WERI-Rb-1 (cell line): ENCODE measurements at regions not wholly inside any gene's neighbourhood (a gene's known extent, or its start where the extent isn't known, plus 50 kb on each side); places are given as distances from the start of the nearest gene placed in this dataset.
A peak's percentile ranks its signal among the peaks of the same experiment; 100 is the strongest.

Experiments used
- DNase-seq: peaks from one replicate; pipeline ENCODE4 v3.0.0-alpha.2; 2020
- H3K27ac ChIP-seq: fragments of 250-450 bp; sonication (Bioruptor Pico); 2 replicates; pipeline ENCODE4 v1.5.1; 2020; ENCODE audit warnings: mild to moderate bottlenecking, moderate library complexity
- H3K27me3 ChIP-seq: fragments of 250-450 bp; sonication (Bioruptor Pico); 2 replicates; pipeline ENCODE4 v1.5.1; 2021; ENCODE audit warnings: mild to moderate bottlenecking, low read depth, moderate library complexity; ENCODE audit not compliant: insufficient read depth, severe bottlenecking
- H3K36me3 ChIP-seq: fragments of 250-450 bp; sonication (Bioruptor Pico); 2 replicates; pipeline ENCODE4 v1.5.1; 2020; ENCODE audit warnings: mild to moderate bottlenecking, moderate library complexity
- H3K4me3 ChIP-seq: 2 replicates; pipeline ENCODE4 v1.5.1; 2011; ENCODE audit warnings: low read depth, mild to moderate bottlenecking, control low read depth, low read length
- H3K9me3 ChIP-seq: fragments of 250-450 bp; sonication (Bioruptor Pico); 2 replicates; pipeline ENCODE4 v1.5.1; 2021; ENCODE audit warnings: mild to moderate bottlenecking, moderate library complexity; ENCODE audit not compliant: severe bottlenecking
- TF ChIP-seq, protein P1 (sequence below): IDR thresholded peaks from 2 replicates; pipeline ENCODE4 v1.5.1; 2011; ENCODE audit warnings: low read depth, mild to moderate bottlenecking, control low read depth, inconsistent platforms, low read length

DNA sequence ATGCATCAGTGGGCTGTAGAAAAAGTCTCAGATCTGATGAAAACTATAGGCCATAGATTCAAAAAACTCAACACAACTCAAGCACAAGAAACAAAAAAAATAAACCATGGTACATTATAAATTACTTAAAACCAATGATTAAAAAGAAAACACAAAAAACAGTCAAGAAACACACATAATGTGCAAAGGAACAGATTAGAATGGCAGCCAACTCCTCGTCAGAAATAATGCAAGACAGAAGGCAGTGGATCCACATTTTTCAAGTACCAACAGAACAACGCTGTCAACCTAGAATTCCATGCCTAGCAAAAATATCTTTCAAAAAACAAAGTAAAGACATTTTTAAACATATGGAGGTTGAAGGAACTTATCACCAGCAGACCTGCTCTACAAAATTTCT lies 69.7 kb downstream of the PSMB1 start:
- Histone ChIP-seq H3K27ac (no peak overlapping the region), H3K4me3 (no peak overlapping the region), H3K9me3 (peaks cover 7% of the 10 kb centered on the region), H3K36me3 (no peaks in the 10 kb centered on the region), H3K27me3 (no peaks in the 10 kb centered on the region)
- no peak for DNase-seq
- TF ChIP-seq, protein P1, sequence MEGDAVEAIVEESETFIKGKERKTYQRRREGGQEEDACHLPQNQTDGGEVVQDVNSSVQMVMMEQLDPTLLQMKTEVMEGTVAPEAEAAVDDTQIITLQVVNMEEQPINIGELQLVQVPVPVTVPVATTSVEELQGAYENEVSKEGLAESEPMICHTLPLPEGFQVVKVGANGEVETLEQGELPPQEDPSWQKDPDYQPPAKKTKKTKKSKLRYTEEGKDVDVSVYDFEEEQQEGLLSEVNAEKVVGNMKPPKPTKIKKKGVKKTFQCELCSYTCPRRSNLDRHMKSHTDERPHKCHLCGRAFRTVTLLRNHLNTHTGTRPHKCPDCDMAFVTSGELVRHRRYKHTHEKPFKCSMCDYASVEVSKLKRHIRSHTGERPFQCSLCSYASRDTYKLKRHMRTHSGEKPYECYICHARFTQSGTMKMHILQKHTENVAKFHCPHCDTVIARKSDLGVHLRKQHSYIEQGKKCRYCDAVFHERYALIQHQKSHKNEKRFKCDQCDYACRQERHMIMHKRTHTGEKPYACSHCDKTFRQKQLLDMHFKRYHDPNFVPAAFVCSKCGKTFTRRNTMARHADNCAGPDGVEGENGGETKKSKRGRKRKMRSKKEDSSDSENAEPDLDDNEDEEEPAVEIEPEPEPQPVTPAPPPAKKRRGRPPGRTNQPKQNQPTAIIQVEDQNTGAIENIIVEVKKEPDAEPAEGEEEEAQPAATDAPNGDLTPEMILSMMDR: no peak

DNA sequence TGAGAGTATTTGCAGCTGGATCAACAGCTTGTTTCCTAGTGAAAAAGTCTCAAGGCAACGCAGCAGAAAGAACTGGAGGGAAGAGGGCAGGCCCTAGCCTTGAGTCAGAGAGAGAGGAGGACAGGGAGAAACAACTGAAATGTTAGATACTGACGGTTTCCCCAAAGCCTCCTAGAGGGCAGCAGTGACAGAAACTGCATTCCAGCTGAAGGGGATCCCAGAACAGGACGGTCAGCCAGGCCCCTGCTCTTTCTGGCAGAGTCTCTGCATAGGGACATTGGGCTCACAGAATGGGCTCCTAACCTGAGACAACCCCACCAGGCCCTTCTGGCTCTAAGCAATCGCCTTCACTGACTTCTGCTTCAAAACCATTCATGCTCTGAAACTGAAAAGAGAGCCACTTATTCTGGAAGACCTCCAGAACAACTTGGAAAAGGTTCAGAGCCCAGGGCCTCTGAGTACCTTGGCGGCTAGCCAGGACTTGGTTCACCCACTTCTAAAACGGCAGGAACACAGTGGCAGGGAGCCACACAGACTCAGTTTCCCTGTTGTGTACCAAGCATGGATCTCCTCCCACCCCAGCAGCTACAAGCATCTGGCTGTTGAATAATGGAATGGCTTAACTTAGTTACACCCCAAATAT lies 72.9 kb downstream of the PSMB1 start:
- no peaks in the 10 kb centered on the region for H3K27me3 ChIP-seq
- no peak for DNase-seq
- H3K27ac ChIP-seq: no peak overlapping the region
- no peaks in the 10 kb centered on the region for H3K36me3 ChIP-seq
- TF ChIP-seq, protein P1: peak; percentile 25; the same call in 1 of the 2 replicates
- H3K9me3 ChIP-seq: peaks cover 7% of the 10 kb centered on the region
- no peak overlapping the region for H3K4me3 ChIP-seq

DNA sequence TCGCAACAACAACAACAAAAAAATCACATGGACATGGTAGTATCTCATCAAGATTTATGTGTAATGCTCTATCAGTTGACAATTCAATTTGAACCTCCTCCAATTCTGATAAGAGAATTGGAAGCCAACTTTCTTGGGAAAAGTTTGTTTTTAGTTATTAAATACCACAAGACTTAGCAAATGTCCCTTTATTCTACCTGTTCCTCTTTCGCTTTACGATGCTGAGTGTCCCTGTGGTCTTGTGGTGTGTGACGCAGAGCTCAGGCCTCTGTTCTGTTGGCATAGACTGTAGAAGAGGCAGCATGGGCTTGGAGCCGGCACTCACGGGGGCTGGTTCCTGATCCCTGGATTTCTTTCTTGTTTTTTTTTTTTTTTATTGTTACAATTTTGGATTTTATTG lies 76.7 kb downstream of the PSMB1 start:
- H3K27ac ChIP-seq: no peak overlapping the region
- no peaks in the 10 kb centered on the region for H3K27me3 ChIP-seq
- DNase-seq: no peak
- TF ChIP-seq, protein P1: no peak
- H3K9me3 ChIP-seq: no peaks in the 10 kb centered on the region
- no peaks in the 10 kb centered on the region for H3K36me3 ChIP-seq
- H3K4me3 ChIP-seq: no peak overlapping the region

DNA sequence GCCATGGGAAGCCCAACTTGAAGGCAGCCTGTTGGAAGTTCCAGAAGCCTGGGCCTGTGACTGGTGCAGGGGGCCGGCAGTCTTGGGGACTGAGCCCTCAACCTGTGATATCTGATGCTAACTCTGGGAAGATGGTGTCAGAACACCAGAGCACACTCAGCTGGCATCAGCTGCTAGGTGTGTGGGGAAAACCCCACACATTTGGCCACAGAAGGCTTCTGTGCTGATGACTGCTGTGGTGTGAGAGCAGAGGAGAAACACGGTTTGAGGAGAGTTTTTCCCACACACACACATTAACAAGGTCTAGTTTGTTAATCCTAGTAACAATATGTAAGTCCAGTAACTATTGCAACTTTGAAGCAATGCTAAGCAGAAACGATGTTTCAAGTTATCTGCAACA lies 78.0 kb downstream of the PSMB1 start:
- Histone ChIP-seq H3K4me3 (no peak overlapping the region), H3K27me3 (no peaks in the 10 kb centered on the region)

DNA sequence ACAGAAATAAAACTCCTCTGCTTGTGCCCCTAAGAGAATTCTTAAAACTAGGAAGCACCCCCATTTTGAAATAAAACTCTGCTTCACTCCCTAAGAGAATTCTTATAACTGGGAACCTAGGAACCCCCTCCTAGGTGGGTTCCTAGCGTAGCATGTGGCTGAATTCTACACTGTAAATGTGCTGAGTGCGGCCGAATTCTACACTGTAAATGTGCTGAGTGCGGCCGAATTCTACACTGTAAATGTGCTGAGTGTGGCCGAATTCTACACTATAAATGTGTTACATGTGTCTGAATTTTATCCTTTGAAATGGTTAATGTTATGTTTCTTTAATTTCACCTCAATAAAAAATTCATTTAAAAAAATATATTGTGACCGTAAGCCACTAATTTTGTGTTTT lies 79.3 kb downstream of the PSMB1 start:
- Histone ChIP-seq H3K4me3 (no peak overlapping the region), H3K27ac (no peak overlapping the region), H3K9me3 (no peaks in the 10 kb centered on the region), H3K36me3 (no peaks in the 10 kb centered on the region), H3K27me3 (no peaks in the 10 kb centered on the region)
- TF ChIP-seq, protein P1: no peak
- no peak for DNase-seq

More for the DNA sequence above, 78.0 kb downstream of the PSMB1 start:
- TF ChIP-seq, protein P1: no peak
- Histone ChIP-seq H3K36me3 (no peaks in the 10 kb centered on the region), H3K9me3 (no peaks in the 10 kb centered on the region), H3K27ac (no peak overlapping the region)
- no peak for DNase-seq

DNA sequence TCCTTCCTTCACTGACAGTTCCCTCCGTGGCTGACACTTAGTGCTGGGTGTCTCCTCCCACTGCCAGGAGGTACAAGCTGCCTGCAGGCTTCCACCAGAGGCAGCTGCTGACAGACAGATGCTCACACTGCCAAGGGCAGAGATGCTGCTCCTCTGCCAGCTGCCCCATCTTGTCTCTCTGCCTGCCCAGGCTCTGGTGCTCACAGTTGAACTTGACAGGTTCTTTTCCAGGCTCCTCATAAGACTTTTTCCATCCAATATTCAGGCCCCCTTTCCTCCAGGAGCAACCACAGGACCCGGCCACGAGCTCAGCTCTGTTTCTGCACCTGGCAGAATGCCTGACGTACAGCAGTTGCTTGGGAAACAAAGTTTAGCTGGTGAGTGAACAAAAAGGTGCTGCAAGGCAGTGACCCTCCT lies 79.8 kb downstream of the PSMB1 start:
- DNase-seq: no peak
- H3K4me3 ChIP-seq: no peak overlapping the region
- H3K36me3 ChIP-seq: no peaks in the 10 kb centered on the region
- no peak overlapping the region for H3K27ac ChIP-seq
- H3K9me3 ChIP-seq: peaks cover 1% of the 10 kb centered on the region
- H3K27me3 ChIP-seq: no peaks in the 10 kb centered on the region
- TF ChIP-seq, protein P1: no peak
